SK-N-SH (cell line): ENCODE measurements at regions not wholly inside any gene's neighbourhood (a gene's known extent, or its start where the extent isn't known, plus 50 kb on each side); places are given as distances from the start of the nearest gene placed in this dataset.

ENCODE experiments used
- CTCF ChIA-PET: fragments of 300-600, 350-600 bp; formaldehyde crosslinking; extraction: SDS; loops from one replicate; lab custom pipeline; 2021; lab: Yijun Ruan, JAX
- POLR2A ChIA-PET: fragments of 350-600 bp; sonication (Branson Sonifier 250); formaldehyde crosslinking; extraction: SDS; loops from one replicate; lab custom pipeline; 2020; ENCODE audit warnings: antibody characterized with exemption, inconsistent platforms; lab: Yijun Ruan, JAX
- DNase-seq: peaks from one replicate; pipeline ENCODE4 v3.0.0; 2012
- H2AFZ ChIP-seq: fragments of 200-600 bp; sonication (generic); 2 replicates; pipeline ENCODE4 v1.8.1; 2016; ENCODE audit warnings: antibody characterized with exemption, mild to moderate bottlenecking, low read depth
- H3F3A ChIP-seq: fragments of 200-600 bp; sonication (generic); replicated peaks from 2 replicates; pipeline ENCODE3; 2016; ENCODE audit warnings: antibody characterized with exemption, mild to moderate bottlenecking; ENCODE audit not compliant: insufficient read depth
- H3K27ac ChIP-seq, 2 experiments: fragments of 200-500 bp in 1 of 2; fragments of 200-600 bp in 1 of 2; sonication (Bioruptor generic) in 1 of 2; sonication (generic), shearing (Covaris generic) in 1 of 2; 2 replicates each; pipeline versions ENCODE4 v1.5.1 to v1.6.1; 2014 to 2016; ENCODE audit warnings: low read depth in 2 of 2, inconsistent platforms in 1 of 2, low read length in 1 of 2, mild to moderate bottlenecking in 1 of 2, mixed read lengths in 1 of 2
- H3K27me3 ChIP-seq: fragments of 200-600 bp; sonication (generic), shearing (Covaris generic); 2 replicates; pipeline ENCODE4 v1.6.1; 2016; ENCODE audit warnings: mixed run types; ENCODE audit not compliant: insufficient read depth
- H3K36me3 ChIP-seq, 2 experiments: fragments of 200-500 bp in 1 of 2; fragments of 200-600 bp in 1 of 2; sonication (Bioruptor generic) in 1 of 2; sonication (generic) in 1 of 2; replicated peaks in 1 of 2; 2 replicates each; pipeline versions ENCODE3 to v1.5.1; 2014 to 2016; ENCODE audit warnings: low read length in 1 of 2, mild to moderate bottlenecking in 1 of 2; ENCODE audit not compliant: insufficient read depth in 2 of 2, control insufficient read depth in 1 of 2
- H3K4me1 ChIP-seq, 2 experiments: fragments of 200-500 bp in 1 of 2; fragments of 200-600 bp in 1 of 2; sonication (Bioruptor generic) in 1 of 2; sonication (generic), shearing (Covaris generic) in 1 of 2; 2 replicates each; pipeline versions ENCODE4 v1.5.1 to v1.6.1; 2014 to 2016; ENCODE audit warnings: low read depth in 1 of 2, low read length in 1 of 2, mixed run types in 1 of 2; ENCODE audit not compliant: insufficient read depth in 2 of 2, control insufficient read depth in 1 of 2
- H3K4me2 ChIP-seq: fragments of 200-600 bp; sonication (generic), shearing (Covaris generic); 2 replicates; pipeline ENCODE4 v1.6.1; 2017; ENCODE audit warnings: mixed run types
- H3K4me3 ChIP-seq, 2 experiments: fragments of 200-500 bp in 1 of 2; fragments of 200-600 bp in 1 of 2; sonication (Bioruptor generic) in 1 of 2; sonication (generic), shearing (Covaris generic) in 1 of 2; 2 replicates each; pipeline versions ENCODE4 v1.5.1 to v1.8.1; 2014 to 2016; ENCODE audit warnings: low read depth in 2 of 2, inconsistent platforms in 1 of 2, low read length in 1 of 2, mild to moderate bottlenecking in 1 of 2, mixed read lengths in 1 of 2, moderate library complexity in 1 of 2
- H3K79me2 ChIP-seq: fragments of 200-600 bp; sonication (generic); 2 replicates; pipeline ENCODE4 v1.8.1; 2017; ENCODE audit warnings: mild to moderate bottlenecking; ENCODE audit not compliant: insufficient read depth
- H3K9ac ChIP-seq: fragments of 200-600 bp; sonication (generic); 2 replicates; pipeline ENCODE4 v1.6.1; 2017; ENCODE audit warnings: mixed run types
- H3K9me2 ChIP-seq: fragments of 200-600 bp; sonication (generic); 2 replicates; pipeline ENCODE4 v1.6.1; 2017; ENCODE audit warnings: mixed run types
- H3K9me3 ChIP-seq: fragments of 200-600 bp; sonication (generic); 2 replicates; pipeline ENCODE4 v1.6.1; 2017; ENCODE audit warnings: mixed run types, mild to moderate bottlenecking, moderate library complexity
- H4K20me1 ChIP-seq: fragments of 200-600 bp; sonication (generic); 2 replicates; pipeline ENCODE4 v1.6.1; 2017; ENCODE audit warnings: mild to moderate bottlenecking, mixed run types; ENCODE audit not compliant: insufficient read depth
- CHD2 ChIP-seq: fragments of 150-350 bp; IDR thresholded peaks from 2 replicates; pipeline ENCODE4 v1.6.1; 2018; ENCODE audit warnings: low read length; ENCODE audit not compliant: partially characterized antibody
- ELF1 ChIP-seq: IDR thresholded peaks from 2 replicates; pipeline ENCODE4 v1.4.0; 2012
- EP300 ChIP-seq, 2 experiments: IDR thresholded peaks; 2 replicates each; pipeline versions ENCODE4 v1.4.0 to v1.6.1; 2012; ENCODE audit warnings: borderline replicate concordance in 1 of 2, low read depth in 1 of 2, low read length in 1 of 2
- FOSL2 ChIP-seq: IDR thresholded peaks from 2 replicates; pipeline ENCODE4 v1.4.0; 2012; ENCODE audit warnings: low read depth, mild to moderate bottlenecking, moderate library complexity, borderline replicate concordance
- FOXJ3 ChIP-seq: sonication (generic); formaldehyde crosslinking; IDR thresholded peaks from 2 replicates; pipeline ENCODE4 v1.5.1; 2020; ENCODE audit warnings: mild to moderate bottlenecking, missing genetic modification reagents
- GABPA ChIP-seq: IDR thresholded peaks from 2 replicates; pipeline ENCODE4 v1.4.0; 2012; ENCODE audit warnings: low read depth, mild to moderate bottlenecking
- IRF3 ChIP-seq: fragments of 150-350 bp; IDR thresholded peaks from 2 replicates; pipeline ENCODE4 v1.6.1; 2016; ENCODE audit warnings: mild to moderate bottlenecking, low read depth, low read length
- JUND ChIP-seq: IDR thresholded peaks from 2 replicates; pipeline ENCODE4 v1.4.0; 2012
- MAX ChIP-seq: IDR thresholded peaks from 2 replicates; pipeline ENCODE4 v1.4.0; 2012; ENCODE audit warnings: low read depth
- MEF2A ChIP-seq: IDR thresholded peaks from 2 replicates; pipeline ENCODE4 v1.4.0; 2012; ENCODE audit warnings: low read depth, borderline replicate concordance
- MXI1 ChIP-seq: IDR thresholded peaks from 2 replicates; pipeline ENCODE4 v1.6.1; 2012; ENCODE audit warnings: mild to moderate bottlenecking, low read depth, low read length, improper control_type of control experiment
- NFIC ChIP-seq: IDR thresholded peaks from 2 replicates; pipeline ENCODE4 v1.4.0; 2012; ENCODE audit warnings: borderline replicate concordance
- PBX3 ChIP-seq: IDR thresholded peaks from 2 replicates; pipeline ENCODE4; 2012
- POLR2AphosphoS5 ChIP-seq: IDR thresholded peaks from 2 replicates; pipeline ENCODE4 v1.6.1; 2012; ENCODE audit warnings: low read depth, low read length
- RAD21 ChIP-seq: IDR thresholded peaks from 2 replicates; pipeline ENCODE4 v1.6.1; 2012; ENCODE audit warnings: mild to moderate bottlenecking, low read length
- RCOR1 ChIP-seq: fragments of 150-350 bp; IDR thresholded peaks from 2 replicates; pipeline ENCODE4 v1.6.1; 2017; ENCODE audit warnings: antibody characterized with exemption, low read length
- SMC3 ChIP-seq: IDR thresholded peaks from 2 replicates; pipeline ENCODE4 v1.6.1; 2012; ENCODE audit warnings: low read depth, low read length, improper control_type of control experiment
- TAF1 ChIP-seq: IDR thresholded peaks from 2 replicates; pipeline ENCODE4 v1.6.1; 2012; ENCODE audit warnings: low read depth, mild to moderate bottlenecking, low read length, moderate library complexity, borderline replicate concordance
- TCF12 ChIP-seq: IDR thresholded peaks from 2 replicates; pipeline ENCODE4 v1.4.0; 2012
- USF1 ChIP-seq: IDR thresholded peaks from 2 replicates; pipeline ENCODE4 v1.4.0; 2012; ENCODE audit warnings: low read depth, borderline replicate concordance
- WGBS: methylation state at CpG from one replicate; pipeline ENCODE4 v1.1.6; 2017; ENCODE audit warnings: low lambda C conversion rate; 5-methylcytosine and 5-hydroxymethylcytosine counted together

- Histone ChIP-seq H3K27ac (no peak overlapping the region), H4K20me1 (no peaks in the 10 kb centered on the region)
- DNase-seq = no peak
- 27% methylated on average over 1 of the region's 1 CpG for WGBS
- TF ChIP-seq TAF1 (no peak), PBX3 (no peak), IRF3 (no peak), EP300 (IDR thresholded peaks at IDR 0.05; ENCODE audit: borderline replicate concordance in 1 of 2, low read depth in 1 of 2, low read length in 1 of 2) (no peak), TCF12 (no peak), USF1 (no peak), RAD21 (no peak), FOXJ3 (CRISPR knock-in tag) (no peak), SMC3 (no peak), FOSL2 (no peak), ELF1 (no peak), JUND (no peak), CHD2 (no peak), RCOR1 (no peak), MXI1 (no peak)
- TF ChIP-seq, all 33 proteins: peak for 0
- no peaks in the 10 kb centered on the region for H3K9me2 ChIP-seq
- H3K27me3 ChIP-seq = no peaks in the 10 kb centered on the region
- H2AFZ ChIP-seq = no peak overlapping the region
- no peaks in the 10 kb centered on the region for H3K4me1 ChIP-seq
- POLR2A ChIA-PET = no interaction called here
- no peaks in the 10 kb centered on the region for H3K36me3 ChIP-seq
- CTCF ChIA-PET = no interaction called here
- H3K4me3 ChIP-seq = no peak overlapping the region
- H3K4me2 ChIP-seq = no peak overlapping the region
- H3K79me2 ChIP-seq = no peaks in the 10 kb centered on the region
- no peaks in the 10 kb centered on the region for H3F3A ChIP-seq
- H3K9ac ChIP-seq = no peak overlapping the region
- no peaks in the 10 kb centered on the region for H3K9me3 ChIP-seq
Observed at GRCh38 chr7:109354552-109354951, 784.9 kb downstream of the DNAJB9 start.

GRCh38 chr7:109375823-109376222, 806.1 kb downstream of the DNAJB9 start:
- ChIA-PET POLR2A (no interaction called here), CTCF (no interaction called here)
- Histone ChIP-seq H3K4me1 (no peaks in the 10 kb centered on the region), H3K9me2 (peaks cover 1% of the 10 kb centered on the region), H3K9ac (no peak overlapping the region), H3F3A (no peaks in the 10 kb centered on the region), H3K79me2 (no peaks in the 10 kb centered on the region), H3K27ac (no peak overlapping the region), H3K9me3 (peaks cover 2% of the 10 kb centered on the region; the same call in 1 of the 2 replicates), H3K4me2 (no peak overlapping the region), H3K27me3 (no peaks in the 10 kb centered on the region), H3K36me3 (no peaks in the 10 kb centered on the region), H4K20me1 (no peaks in the 10 kb centered on the region), H3K4me3 (no peak overlapping the region), H2AFZ (no peak overlapping the region)
- no peak for DNase-seq
- no peak for TF ChIP-seq TAF1
- TF ChIP-seq SMC3 = no peak
- no peak for TF ChIP-seq POLR2AphosphoS5
- TF ChIP-seq MAX = no peak
- TF ChIP-seq EP300 (IDR thresholded peaks at IDR 0.05; ENCODE audit: borderline replicate concordance in 1 of 2, low read depth in 1 of 2, low read length in 1 of 2) = no peak
- TF ChIP-seq RAD21 = no peak
- no peak for TF ChIP-seq MEF2A
- no peak for TF ChIP-seq GABPA
- TF ChIP-seq FOXJ3 (CRISPR knock-in tag) = no peak
- TF ChIP-seq NFIC = no peak
